Adrenal gland (tissue), 5 donors: ENCODE measurements at regions not wholly inside any gene's neighbourhood (a gene's known extent, or its start where the extent isn't known, plus 50 kb on each side); places are given as distances from the start of the nearest gene placed in this dataset.

ENCODE experiments used
- CTCF ChIP-seq, 6 experiments: fragments of 450-650 bp in 4 of 6; fragments of 200-600 bp in 2 of 6; sonication (generic) in 1 of 6; IDR thresholded peaks; 1 replicate in 5 of 6; 2 replicates in 1 of 6; pipeline versions ENCODE4 v1.5.1 to v1.8.0; 2016 to 2021; ENCODE audit warnings: antibody characterized with exemption in 6 of 6, mild to moderate bottlenecking in 2 of 6, moderate library complexity in 1 of 6
- POLR2A ChIP-seq, 2 donors: fragments of 450-650 bp; IDR thresholded peaks; one replicate each; pipeline ENCODE4 v1.6.1; 2017; ENCODE audit warnings: antibody characterized with exemption in 2 of 2, mild to moderate bottlenecking in 2 of 2, moderate library complexity in 1 of 2
- donor health status: DM: no; HTN: no; CAD: no.

- TF ChIP-seq CTCF (IDR thresholded peaks at IDR 0.05) (no peak), POLR2A (IDR thresholded peaks at IDR 0.05) (no peak)
Observed at GRCh38 chr6:113588646-113589045, 268.5 kb upstream of the MARCKS start.
